GM18861 (cell line): ENCODE measurements at regions not wholly inside any gene's neighbourhood (a gene's known extent, or its start where the extent isn't known, plus 50 kb on each side); places are given as distances from the start of the nearest gene placed in this dataset.
"Not testable (repeated sequence)": the region's sequence is repeated elsewhere in the genome, so short reads cannot be mapped to it uniquely, and the experiment has no call there.

Experiments
- ATAC-seq: cut with Tn5 transposase; IDR thresholded peaks from one replicate; pipeline ENCODE4 v1.9.1; 2021; ENCODE audit not compliant: unreplicated experiment

- ATAC-seq: not testable (repeated sequence)
These were observed 188.6 kb upstream of the EGLN3 start for GRCh38 chr14:34139160-34140121.

GRCh38 chr14:34138175-34138574 lies 187.3 kb upstream of the EGLN3 start:
- ATAC-seq: no peak

- no peak for ATAC-seq
These were observed 186.3 kb upstream of the EGLN3 start for GRCh38 chr14:34137001-34137745.

GRCh38 chr14:34135492-34135891 lies 184.6 kb upstream of the EGLN3 start:
- no peak for ATAC-seq

GRCh38 chr14:34134484-34134883 lies 183.6 kb upstream of the EGLN3 start:
- ATAC-seq: no peak

- ATAC-seq: no peak
These were observed 179.2 kb upstream of the EGLN3 start for GRCh38 chr14:34129927-34130552.

- ATAC-seq: no peak
These were observed 177.8 kb upstream of the EGLN3 start for GRCh38 chr14:34128665-34129064.

GRCh38 chr14:34126586-34126985 lies 175.7 kb upstream of the EGLN3 start:
- no peak for ATAC-seq

GRCh38 chr14:34124585-34124984 lies 173.7 kb upstream of the EGLN3 start:
- ATAC-seq: no peak

- no peak for ATAC-seq
These were observed 171.8 kb upstream of the EGLN3 start for GRCh38 chr14:34122650-34123049.

- ATAC-seq: no peak
These were observed 171.2 kb upstream of the EGLN3 start for GRCh38 chr14:34122081-34122480.

GRCh38 chr14:34120185-34120977 lies 169.5 kb upstream of the EGLN3 start:
- no peak for ATAC-seq

- no peak for ATAC-seq
These were observed 168.4 kb upstream of the EGLN3 start for GRCh38 chr14:34119107-34119858.

GRCh38 chr14:34113991-34114390 lies 163.1 kb upstream of the EGLN3 start:
- no peak for ATAC-seq

- ATAC-seq: no peak
These were observed 162.2 kb upstream of the EGLN3 start for GRCh38 chr14:34113005-34113511.

- ATAC-seq: no peak
These were observed 161.1 kb upstream of the EGLN3 start for GRCh38 chr14:34111953-34112352.

GRCh38 chr14:34111505-34111904 lies 160.6 kb upstream of the EGLN3 start:
- no peak for ATAC-seq

- no peak for ATAC-seq
These were observed 159.7 kb upstream of the EGLN3 start for GRCh38 chr14:34110531-34110930.

GRCh38 chr14:34107441-34107840 lies 156.6 kb upstream of the EGLN3 start:
- no peak for ATAC-seq

- no peak for ATAC-seq
These were observed 155.4 kb upstream of the EGLN3 start for GRCh38 chr14:34106310-34106709.
